Stimulated activated CD4-positive, alpha-beta T cell treated with anti-CD3 and anti-CD28 coated beads, Interleukin-12 subunit alpha, Interleukin-12 subunit beta, amount 100 ng/mL, for 24 hours (primary cell): ENCODE measurements at regions not wholly inside any gene's neighbourhood (a gene's known extent, or its start where the extent isn't known, plus 50 kb on each side); places are given as distances from the start of the nearest gene placed in this dataset.

Source experiments
- DNase-seq, 2 experiments: peaks; one replicate each; pipeline ENCODE4 v3.0.0-alpha.2; 2020; ENCODE audit warnings: low read depth in 2 of 2

GRCh38 chr3:98964784-98965183, 63.3 kb upstream of the DCBLD2 start:
- no peak for DNase-seq

DNA sequence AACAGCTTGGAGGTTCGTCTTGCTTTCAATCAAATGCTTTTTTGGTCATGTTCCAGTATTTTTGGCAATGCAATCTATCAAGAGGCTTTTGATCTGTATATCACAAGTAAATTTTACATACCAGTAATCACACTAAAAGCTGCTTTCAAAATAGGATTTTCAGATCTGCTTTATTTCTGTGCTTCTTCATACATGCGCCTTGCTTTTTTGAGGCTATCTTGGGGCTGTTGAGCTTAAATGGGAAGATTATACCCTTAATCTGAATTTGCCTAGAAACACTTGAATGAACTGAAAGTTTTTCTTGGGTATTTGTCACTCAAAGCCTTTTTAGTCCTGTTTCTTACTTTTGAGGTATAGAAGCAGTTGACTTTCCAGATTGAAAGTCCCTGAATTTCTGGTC, 62.1 kb upstream of the DCBLD2 start:
- no peak for DNase-seq

- DNase-seq = no peak
Measured at GRCh38 chr3:98962951-98963350, 61.5 kb upstream of the DCBLD2 start.

DNA sequence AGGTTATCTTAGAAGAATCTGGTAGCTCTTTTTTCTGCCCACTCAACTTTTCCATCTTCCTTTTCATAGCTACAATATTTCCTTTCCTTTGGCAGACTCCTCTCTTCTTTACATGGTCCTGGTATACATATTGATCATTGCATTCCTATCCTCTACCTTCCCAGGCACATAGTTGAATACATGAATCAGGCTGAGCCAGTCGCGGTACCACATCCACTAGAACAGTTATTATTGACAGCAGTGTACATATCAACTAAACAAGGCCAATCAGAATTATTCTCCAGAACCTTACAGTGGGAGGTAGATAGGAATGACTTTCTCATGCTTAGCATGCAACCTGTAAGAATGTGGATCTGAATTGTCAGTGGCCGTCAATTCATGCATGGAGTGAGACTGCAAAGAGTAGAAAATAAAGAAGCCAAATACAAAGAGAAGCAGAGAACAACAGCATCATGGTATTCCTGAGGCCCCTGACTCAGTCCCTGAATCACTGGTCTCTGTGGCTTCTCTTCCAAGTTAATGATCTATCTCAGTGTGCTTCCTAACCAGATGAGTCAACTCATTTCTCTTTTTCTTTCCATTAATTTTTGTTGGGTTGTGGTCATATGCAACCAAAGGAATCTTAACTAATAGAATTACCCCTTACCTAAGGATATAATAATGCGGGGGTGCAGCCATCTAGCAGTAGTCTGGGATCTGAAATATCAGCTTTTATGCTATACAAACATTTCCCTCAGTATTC, 60.9 kb upstream of the DCBLD2 start:
- no peak for DNase-seq

DNA sequence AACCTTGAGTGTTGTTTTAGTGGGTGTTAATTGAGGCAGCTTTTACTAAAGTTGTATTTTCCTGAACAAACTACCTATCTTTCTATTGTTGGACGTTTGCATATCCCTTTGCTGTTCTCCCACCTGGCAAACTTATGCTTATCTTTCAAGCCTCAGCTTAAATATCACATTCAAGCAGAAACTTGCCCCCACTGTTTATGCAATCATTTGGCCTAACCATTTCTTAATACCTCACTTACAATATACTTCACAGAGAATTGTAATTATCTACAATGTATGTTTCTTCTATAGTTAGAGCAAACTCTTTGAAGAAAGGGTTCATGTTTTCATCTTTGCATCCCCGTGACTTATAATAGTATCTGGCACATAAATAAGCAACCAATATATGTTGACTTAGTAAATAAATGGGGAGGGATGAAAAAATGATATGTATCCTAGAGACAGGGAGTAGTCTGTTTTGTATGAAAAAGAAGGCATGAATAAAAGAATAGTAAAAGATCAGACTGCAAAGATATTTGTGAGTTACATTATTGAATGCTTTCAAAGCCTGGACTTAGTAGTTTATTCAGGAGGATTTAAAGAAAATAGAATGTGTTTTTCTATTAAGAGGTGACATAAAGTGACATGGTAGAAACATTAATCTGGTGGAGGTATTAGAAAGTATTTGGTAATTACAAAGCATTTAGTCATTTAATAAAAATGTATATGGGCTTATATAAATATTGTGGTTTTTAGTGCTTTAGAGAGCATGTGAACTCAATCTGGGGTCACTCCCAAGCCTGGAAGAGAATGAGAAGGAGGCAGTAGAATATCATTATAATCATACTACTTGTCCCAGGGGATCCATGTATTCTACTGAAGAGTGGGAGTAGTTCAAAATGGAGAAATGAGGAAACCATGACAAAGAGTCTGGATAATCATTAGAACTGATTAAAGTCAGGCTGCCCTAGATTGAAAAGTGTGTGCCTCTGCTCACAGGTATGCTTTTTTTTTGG, 60.0 kb upstream of the DCBLD2 start:
- no peak for DNase-seq

DNA sequence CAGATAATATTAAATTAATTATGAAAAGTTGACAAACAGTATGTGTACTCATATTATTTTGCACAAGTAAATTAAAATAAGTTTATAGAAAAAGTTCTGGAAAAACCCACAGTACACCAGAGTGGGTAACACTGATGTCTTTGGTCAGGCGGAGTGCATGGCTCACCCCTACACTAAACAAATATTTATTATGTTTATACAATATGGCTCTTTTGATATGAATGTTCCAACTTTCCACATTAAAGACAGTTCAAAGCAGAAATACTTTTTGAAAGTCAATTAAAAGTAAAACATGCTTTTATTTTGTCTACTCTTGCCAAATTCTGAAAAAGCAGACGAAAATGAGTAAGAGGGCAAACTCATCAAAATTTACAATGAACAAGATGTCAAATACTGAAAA, 56.2 kb upstream of the DCBLD2 start:
- DNase-seq = no peak

- DNase-seq = no peak
Measured at GRCh38 chr3:98956008-98956407, 54.5 kb upstream of the DCBLD2 start.

DNA sequence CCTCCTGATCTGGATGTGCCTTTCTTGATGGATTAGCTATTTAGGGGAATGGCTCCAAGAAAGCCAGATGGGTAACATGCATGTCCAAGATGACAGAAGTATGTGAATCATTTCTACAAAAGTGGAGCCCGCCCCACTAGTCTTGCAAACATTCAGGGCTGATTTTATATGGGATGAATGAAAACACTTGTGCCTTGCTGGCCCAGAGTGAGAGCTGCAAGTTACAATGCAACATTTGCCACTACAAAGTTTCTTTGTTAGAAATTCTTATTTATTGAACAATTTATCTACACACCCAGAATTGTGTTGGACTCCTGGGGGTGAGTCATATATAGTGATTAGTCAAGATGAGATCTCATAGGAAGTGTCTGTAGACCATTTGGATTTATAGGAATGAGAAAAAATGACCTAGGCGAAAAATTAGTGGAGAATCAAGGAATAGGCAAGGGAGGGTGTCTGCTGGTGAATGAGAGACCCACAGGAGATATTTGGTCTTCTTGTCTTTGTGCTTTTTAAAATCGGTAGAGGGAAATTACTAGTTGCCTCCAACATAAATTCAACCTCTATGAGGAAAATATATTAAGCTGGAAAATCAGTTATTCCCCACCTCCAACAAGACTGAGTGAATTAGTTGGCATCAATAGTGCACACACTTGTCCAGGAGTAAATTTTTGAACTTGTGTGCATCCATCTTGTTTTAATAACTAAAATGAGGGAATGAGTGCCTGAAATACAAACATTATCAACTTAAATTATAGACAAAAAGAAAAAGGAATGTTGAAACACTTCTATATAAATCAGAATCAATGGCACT, 53.5 kb upstream of the DCBLD2 start:
- no peak for DNase-seq

GRCh38 chr3:98954242-98954641, 52.7 kb upstream of the DCBLD2 start:
- no peak for DNase-seq

DNA sequence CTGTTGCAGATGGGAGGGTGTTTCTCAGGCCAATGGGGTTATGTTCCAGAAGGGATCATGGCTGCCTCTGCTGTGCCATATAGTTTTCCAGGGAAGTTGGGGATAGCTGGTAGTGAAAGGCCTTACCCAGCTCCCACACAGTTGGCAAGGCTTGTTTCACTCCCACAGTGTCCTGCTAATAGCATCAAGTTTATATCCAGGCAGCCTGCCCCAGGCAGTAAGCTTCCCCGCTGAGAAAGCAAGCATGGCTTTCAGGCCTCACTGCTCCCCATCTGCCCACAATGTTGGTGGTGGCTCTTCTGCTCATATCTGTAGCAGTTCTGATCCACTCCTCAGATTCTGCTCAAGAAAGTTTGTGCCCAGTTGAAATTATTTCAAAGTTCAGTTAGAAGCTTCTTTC, 50.9 kb upstream of the DCBLD2 start:
- no peak for DNase-seq
